ENCODE measurements at regions not wholly inside any gene's neighbourhood (a gene's known extent, or its start where the extent isn't known, plus 50 kb on each side); places are given as distances from the start of the nearest gene placed in this dataset.

GRCh38 chr12:84599539-84599938, 313.1 kb downstream of the SLC6A15 start:
- no peak for DNase-seq

- DNase-seq, result no peak
Measured at GRCh38 chr12:84596266-84596665, 316.3 kb downstream of the SLC6A15 start.

GRCh38 chr12:84594157-84594556, 318.4 kb downstream of the SLC6A15 start:
- DNase-seq, result no peak

GRCh38 chr12:84585776-84586395, 326.7 kb downstream of the SLC6A15 start:
- no peak for DNase-seq

GRCh38 chr12:84572196-84572595, 340.4 kb downstream of the SLC6A15 start:
- DNase-seq, result no peak

- no peak for DNase-seq
Measured at GRCh38 chr12:84562331-84562730, 350.3 kb downstream of the SLC6A15 start.

GRCh38 chr12:84561351-84561750, 351.2 kb downstream of the SLC6A15 start:
- no peak for DNase-seq

GRCh38 chr12:84554199-84554723, 358.3 kb downstream of the SLC6A15 start:
- no peak for DNase-seq

- DNase-seq, result no peak
Measured at GRCh38 chr12:84553331-84554117, 359.1 kb downstream of the SLC6A15 start.

GRCh38 chr12:84551373-84551772, 361.2 kb downstream of the SLC6A15 start:
- no peak for DNase-seq

GRCh38 chr12:84550518-84550917, 362.1 kb downstream of the SLC6A15 start:
- no peak for DNase-seq

- DNase-seq, result no peak
Measured at GRCh38 chr12:84542289-84542688, 370.3 kb downstream of the SLC6A15 start.

- DNase-seq, result no peak
Measured at GRCh38 chr12:84537666-84538065, 374.9 kb downstream of the SLC6A15 start.

GRCh38 chr12:84512751-84513150, 399.8 kb downstream of the SLC6A15 start:
- no peak for DNase-seq

- DNase-seq, result no peak
Measured at GRCh38 chr12:84508851-84509260, 403.7 kb downstream of the SLC6A15 start.

GRCh38 chr12:84507956-84508850, 404.4 kb downstream of the SLC6A15 start:
- no peak for DNase-seq

GRCh38 chr12:84506282-84506681, 406.3 kb downstream of the SLC6A15 start:
- DNase-seq, result no peak

- peak; percentile 15 for DNase-seq
Measured at GRCh38 chr12:84502907-84503787, 409.5 kb downstream of the SLC6A15 start.

- DNase-seq, result no peak
Measured at GRCh38 chr12:84502180-84502860, 410.3 kb downstream of the SLC6A15 start.

GRCh38 chr12:84497819-84498218, 414.8 kb downstream of the SLC6A15 start:
- no peak for DNase-seq

GRCh38 chr12:84495711-84496110, 416.9 kb downstream of the SLC6A15 start:
- no peak for DNase-seq

Data from right kidney (tissue), 1 donor.